ENCODE measurements at regions not wholly inside any gene's neighbourhood (a gene's known extent, or its start where the extent isn't known, plus 50 kb on each side); places are given as distances from the start of the nearest gene placed in this dataset.
"Not testable (repeated sequence)": the region's sequence is repeated elsewhere in the genome, so short reads cannot be mapped to it uniquely, and the experiment has no call there.

GRCh38 chr2:224261326-224261725, 140.6 kb downstream of the FAM124B start:
- no peak for DNase-seq

DNA sequence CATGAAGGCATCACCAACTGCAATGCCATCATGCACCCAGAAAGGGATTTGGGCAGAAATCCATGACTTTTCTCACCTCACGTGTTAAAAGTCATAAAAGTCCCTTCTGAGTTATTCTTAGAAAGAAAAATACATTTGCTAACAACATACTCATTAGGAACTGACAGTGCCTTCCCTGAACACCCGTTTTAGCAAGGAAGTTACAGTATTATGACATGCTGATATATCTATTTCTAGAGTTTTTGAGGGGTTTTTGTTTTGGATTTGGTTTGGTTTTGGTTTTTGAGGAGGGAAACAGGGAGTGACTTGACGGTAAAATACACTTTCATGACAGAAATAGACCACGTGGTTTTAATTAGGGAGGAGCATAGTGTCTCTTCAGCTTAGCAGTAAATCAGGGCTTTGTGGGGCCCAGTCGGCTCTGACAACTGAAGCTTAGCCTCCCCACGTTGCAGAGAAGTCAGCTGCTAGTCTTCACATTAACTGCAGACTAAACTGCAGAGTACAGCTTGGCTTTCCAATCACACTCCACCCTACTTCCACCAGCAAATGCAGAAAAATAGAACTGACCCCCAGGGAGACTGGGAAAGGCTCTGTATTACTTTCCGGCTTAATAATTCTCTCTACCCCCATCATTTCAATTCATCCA, 141.4 kb downstream of the FAM124B start:
- peak; percentile 38 for DNase-seq

DNA sequence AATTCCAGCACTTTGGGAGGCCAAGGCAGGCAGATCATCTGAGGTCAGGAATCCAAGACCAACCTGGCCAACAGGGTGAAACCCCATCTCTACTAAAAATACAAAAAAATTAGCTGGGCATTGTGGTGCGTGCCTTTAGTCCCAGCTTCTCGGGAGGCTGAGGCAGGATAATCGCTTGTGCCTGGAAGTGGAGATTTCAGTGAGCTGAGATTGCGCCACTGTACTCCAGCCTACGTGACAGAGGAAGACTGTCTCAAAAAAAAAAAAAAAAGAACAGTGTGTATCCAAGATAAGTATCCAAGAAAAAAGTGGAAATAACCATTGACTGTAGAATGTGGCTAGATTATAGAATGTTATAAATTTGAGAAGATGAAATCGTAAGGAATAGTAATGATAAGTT, 142.1 kb downstream of the FAM124B start:
- no peak for DNase-seq

- DNase-seq, result no peak
Observed at GRCh38 chr2:224258059-224258458, 143.8 kb downstream of the FAM124B start.

GRCh38 chr2:224257156-224257555, 144.8 kb downstream of the FAM124B start:
- no peak for DNase-seq

GRCh38 chr2:224253464-224253863, 148.4 kb downstream of the FAM124B start:
- DNase-seq, result no peak

DNA sequence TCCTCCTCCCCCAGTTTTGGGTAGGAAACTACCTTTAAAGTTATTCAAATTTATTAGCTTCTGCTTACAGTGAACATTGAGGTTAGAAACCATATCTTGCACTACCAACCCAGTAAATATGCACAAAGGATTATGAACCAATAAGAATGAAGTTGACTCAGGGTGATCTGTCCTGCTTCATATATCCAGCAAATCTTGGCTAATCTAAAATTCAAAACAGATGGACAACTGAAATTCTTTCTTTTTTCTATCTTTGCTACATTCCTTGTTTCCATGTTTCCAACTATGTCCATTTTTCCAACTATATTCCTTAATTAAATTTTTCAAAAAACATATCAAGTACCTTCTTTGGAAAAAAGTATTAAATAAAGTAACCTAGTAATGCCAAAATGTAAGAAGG, 149.3 kb downstream of the FAM124B start:
- DNase-seq, result no peak

GRCh38 chr2:224248944-224249371, 152.9 kb downstream of the FAM124B start:
- DNase-seq, result no peak

DNA sequence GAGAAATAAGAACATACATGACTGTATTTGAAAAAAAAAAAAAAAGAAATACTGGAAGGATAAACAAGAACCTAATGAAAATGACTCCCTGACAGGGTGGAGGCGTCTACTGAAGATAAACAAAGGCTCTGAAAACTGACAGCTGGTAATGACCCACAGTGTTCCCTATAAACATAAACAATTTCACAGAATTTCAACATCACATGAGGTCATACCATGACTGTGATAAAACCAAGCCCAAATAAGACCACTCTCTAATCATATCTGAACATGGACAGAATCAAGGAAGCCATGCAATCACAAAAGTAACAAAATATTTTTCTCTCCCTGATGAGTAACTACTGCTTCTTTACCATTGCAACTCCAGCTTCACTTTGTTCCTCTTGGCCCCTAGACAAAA, 159.3 kb downstream of the FAM124B start:
- DNase-seq, result no peak

DNA sequence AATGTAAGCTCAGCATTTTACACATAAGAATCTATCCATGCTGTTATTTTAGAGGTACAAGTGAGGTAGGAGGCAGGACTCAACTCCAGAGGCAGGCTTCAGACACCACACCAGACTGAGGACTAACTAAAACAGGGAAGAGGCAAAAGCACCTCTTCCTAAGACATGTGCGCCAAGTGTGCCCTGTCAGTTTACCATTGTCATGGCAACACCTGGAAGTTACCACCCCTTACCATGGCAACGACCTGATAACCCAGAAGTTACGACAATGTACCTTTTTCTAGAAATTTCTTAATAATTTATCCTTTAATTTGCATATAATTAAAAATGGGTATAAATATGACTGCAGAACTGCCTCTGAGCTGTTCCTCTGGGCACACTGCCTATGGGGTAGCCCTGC, 160.1 kb downstream of the FAM124B start:
- DNase-seq, result no peak

DNA sequence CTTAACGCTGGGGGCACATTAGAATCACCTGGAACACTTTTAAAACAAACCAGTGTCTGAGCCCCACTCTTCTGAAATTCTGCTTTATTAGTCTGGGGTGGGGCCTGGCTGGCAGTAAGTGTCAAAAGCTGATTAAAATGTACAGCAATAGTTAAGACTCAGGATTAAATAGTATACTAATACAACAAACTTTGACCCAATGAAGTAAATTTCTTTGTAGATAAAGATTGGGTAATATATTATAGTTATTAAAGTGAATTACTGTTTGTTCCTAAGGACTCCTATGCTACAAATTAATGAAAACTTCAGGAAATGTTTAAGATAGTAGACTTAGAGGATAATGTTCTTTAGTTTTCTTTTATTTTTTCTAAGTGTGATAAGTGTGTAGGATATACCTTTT, 160.9 kb downstream of the FAM124B start:
- no peak for DNase-seq

DNA sequence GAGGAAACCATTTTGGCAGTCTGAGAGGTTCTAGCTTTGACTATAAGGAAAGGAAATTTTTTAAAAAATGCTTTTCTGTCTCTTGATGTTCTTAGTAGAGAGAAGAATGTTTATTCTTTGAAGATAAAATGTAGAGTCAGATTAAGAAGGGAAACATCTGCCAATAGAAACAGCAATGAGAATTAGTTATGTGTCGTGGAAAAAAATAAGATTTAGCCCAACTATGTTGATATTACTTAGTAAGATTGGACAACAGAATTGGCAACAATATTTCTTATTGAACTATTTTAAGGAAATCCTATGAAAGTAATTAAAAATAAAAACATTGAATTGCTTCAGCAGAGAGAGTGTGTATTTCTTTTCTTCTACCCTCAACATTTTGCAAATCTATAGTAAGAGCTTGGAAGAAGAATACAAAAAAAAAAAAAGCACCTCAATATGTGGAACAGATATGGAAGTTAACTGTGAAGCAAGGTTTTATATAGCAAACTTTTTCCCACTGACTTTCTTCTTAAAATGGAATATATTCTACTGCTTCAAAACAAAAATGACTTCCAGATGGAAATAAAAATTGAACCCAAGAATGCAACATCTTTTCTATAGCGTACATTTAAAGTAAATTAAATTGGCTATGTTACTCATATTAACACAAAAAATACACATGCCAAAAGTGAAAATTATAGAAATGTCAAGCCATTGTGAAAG, 177.9 kb downstream of the FAM124B start:
- no peak for DNase-seq

DNA sequence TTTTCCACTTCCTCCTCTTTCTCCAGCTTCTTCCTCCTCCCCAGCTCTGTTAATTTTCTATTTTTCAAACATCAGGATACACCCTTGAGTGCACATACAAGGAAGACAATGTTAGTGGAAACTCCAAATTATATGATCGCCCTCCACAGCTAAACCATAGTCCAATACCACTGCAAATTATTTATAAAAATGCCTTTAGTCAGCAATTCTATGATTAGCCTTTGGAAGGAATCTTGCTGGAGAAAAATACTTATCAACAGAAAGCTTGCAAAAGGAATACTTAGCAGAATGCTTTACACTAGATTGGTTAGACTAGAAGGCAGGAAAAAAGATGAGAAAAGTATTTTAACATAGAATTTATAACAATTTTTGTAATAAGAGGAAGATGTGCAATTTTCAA, 178.9 kb downstream of the FAM124B start:
- DNase-seq, result no peak

GRCh38 chr2:224222291-224222690, 179.6 kb downstream of the FAM124B start:
- DNase-seq, result no peak

- no peak for DNase-seq
Observed at GRCh38 chr2:224221455-224221913, 180.4 kb downstream of the FAM124B start.

DNA sequence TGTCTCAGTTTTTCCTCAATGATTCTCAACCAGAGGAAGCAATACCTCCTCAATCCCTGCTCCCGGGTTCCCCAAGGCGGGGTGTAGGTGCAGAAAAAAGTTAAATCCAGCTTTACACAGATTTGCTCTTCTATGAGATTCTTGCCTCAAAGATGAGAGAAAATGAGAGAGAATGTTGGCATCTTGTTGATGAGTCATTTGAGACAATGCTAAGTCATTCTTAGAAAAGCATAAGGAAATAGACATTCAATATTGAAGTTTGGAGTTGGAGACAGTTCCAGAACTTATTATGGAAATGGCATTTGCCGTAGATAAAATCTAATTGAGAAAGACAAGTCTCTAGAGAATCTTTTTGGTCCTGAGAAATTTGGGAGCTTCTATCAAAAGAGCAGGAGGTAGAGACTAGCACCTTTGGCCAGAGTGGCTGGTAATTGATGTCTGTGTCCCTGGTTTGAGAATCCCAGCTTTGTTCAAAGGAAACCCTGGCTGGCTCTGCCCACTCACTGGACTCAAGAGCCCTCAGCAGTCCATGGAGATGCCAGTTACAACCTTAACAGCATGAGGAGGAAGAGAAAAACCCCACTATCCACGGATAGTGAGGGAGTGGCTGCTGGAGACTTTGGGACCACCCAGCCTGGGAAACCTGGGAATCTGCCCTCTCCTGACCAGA, 181.2 kb downstream of the FAM124B start:
- DNase-seq, result no peak

DNA sequence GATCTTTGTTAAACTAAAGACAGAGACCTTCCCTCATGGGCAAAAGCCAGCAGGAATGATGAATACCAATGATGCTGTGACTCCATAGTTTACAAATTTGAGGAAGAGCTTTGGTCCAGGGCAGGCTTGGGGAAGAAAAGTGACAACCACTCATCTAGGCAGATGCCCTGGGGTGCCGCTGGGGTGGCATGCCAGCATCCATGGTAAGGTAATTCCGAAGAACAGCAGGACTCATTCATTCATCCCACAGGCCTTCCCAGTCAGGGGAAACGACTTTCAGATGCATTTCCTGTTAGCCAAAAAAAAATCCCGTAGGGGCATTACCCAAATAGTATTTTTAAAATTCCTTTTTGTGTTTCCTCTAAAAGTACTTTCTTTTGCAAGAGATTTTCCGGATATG, 180.7 kb upstream of the SERPINE2 start:
- no peak for DNase-seq

GRCh38 chr2:224217962-224218347, 178.9 kb upstream of the SERPINE2 start:
- DNase-seq, result no peak

DNA sequence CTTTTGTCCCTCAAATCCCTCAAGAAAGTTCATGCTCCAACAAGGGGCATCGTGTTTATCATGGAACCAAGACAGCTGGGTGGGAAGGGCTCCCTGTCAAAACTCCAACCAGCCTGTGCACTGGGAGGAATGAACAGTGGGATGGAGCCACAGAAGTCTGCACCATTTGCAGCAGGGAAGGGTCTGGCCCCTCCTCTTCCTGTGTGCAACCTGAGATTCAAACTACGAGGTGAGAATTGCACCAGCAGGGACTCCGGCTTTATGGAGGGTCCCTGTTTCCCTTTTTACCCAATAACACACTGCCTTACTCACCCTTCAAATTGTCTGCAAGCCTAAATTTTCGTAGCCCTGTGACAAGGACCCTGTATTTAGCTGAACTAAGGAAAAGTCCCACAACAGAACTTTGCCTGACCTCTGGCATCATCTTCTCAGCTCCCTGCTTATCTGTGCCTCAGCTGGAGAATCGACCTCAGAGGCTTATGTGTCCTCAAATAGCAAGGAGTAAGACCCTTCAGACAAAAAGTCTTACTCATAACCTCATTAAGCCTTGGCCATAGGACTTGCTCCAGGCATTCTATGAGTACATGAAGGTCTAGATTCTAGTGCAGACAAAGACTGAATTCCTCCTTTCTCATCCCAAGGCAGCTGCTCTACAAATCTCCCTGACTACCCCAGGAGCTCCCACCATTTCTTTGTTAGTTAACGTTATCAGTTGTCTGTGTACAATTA, 178.3 kb upstream of the SERPINE2 start:
- DNase-seq, result no peak

- not testable (repeated sequence) for DNase-seq
Observed at GRCh38 chr2:224215611-224216010, 176.5 kb upstream of the SERPINE2 start.

DNA sequence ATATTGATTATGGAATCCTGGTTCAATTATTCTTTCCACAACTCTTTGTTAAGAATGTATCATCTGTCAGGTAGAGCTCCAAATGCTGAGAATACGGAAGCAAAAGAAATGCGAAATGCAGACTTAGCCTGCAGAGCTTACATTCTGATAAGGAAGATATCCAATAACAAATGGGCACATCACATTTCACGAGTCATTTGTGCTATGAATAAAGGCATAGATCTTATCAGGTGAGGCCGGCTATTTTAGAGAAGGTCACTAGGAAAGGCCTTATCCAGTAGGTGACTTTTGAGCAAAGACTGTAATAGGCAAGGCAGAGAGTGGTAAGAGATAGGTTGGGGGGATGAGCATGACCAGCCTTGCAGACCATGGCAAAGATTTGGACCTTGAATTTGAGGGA, 174.3 kb upstream of the SERPINE2 start:
- DNase-seq, result no peak

DNA sequence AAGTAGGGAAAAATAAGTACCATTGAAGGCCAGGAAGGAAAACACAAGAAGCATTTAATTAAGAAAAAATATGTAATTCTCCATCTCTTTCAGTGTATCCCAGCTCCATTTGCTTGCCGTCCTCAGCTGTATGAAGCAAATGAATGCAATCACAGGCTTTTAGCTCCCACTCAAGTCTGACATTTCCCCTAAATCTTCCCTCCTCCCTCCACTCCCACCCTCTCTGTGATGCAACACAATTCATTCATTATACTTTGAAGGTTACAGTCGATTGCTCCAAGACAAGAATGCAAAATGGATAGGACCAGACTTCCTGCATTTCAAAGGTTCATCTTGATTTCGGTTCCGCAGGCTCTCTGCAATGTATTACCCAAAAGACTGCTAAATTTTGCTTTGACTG, 172.7 kb upstream of the SERPINE2 start:
- DNase-seq, result no peak

DNA sequence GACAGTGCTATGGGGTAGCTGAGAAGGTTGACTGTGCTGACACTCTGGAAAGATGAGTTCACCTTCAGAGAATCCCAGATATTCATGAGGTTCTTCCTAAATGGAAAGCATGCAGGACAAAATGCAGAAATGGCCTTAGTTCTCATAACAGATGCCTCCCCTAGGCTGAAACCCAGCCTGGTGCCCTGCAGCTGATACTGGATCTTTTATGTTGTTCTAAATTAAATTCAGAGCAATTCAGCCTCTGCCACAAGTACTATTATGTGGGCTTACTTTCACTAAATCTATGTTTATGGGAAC, 172.0 kb upstream of the SERPINE2 start:
- no peak for DNase-seq

All from right kidney (tissue), 1 donor.